ENCODE measurements at regions not wholly inside any gene's neighbourhood (a gene's known extent, or its start where the extent isn't known, plus 50 kb on each side); places are given as distances from the start of the nearest gene placed in this dataset.

DNA sequence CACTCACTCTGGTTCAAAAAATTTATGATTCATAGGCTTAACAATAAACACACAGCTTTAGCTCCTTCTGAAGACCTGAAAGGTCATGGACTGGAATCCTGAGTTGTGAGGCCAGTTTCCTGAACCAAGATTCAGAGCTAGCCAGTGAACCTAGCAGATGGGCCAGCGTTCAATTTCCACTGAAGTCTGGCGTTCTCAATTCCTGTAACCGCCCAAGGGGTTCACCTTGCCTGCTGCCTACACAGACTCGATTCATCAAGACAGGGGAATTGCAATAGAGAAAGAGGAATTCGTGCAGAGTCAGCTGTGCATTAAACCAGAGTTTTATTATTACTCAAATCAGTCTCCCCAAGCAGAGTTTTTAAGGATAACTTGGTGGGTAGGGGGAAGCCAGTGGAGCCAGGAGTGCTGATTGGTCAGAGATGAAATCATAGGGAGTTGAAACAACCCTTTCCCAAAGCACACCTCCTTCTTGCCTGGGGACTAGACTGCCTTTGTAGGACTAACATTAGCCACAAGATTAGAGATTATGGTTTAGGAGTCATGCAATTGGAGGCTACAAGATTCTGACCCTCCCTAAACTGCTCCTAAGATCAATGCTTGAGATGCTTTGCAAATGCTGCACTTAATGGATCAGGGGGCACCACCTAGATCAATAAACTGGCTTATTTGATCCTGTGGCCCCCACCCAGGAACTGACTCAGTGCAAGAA is 117.5 kb upstream of the SHB start:
- Histone ChIP-seq H3K27me3 (replicated peaks in 1 of 4; ENCODE audit: control insufficient read depth in 3 of 4, extremely low read depth in 1 of 4, insufficient read depth in 3 of 4, low read length in 3 of 4) (no peaks in the 10 kb centered on the region), H3K18ac (ENCODE audit: extremely low read depth, low read length) (no peak overlapping the region), H4K8ac (ENCODE audit: extremely low read depth, insufficient read depth, low read length) (no peak overlapping the region), H3K27ac (ENCODE audit: low read depth, low read length) (no peak overlapping the region), H2AK5ac (ENCODE audit: low read depth, low read length) (no peak overlapping the region), H2BK12ac (ENCODE audit: low read depth, low read length) (no peak overlapping the region), H2BK120ac (replicated peaks; ENCODE audit: low read depth, low read length) (no peak overlapping the region), H3K56ac (replicated peaks; ENCODE audit: insufficient read length, low read depth, low read length) (no peak overlapping the region), H3K36me3 (ENCODE audit: control insufficient read depth in 2 of 4, insufficient read depth in 4 of 4, low read length in 3 of 4) (no peaks in the 10 kb centered on the region), H4K91ac (replicated peaks; ENCODE audit: insufficient read length, low read length) (no peak overlapping the region), H3K9me3 (ENCODE audit: insufficient read depth in 2 of 2, low read depth in 1 of 2, low read length in 1 of 2) (no peaks in the 10 kb centered on the region), H2BK5ac (ENCODE audit: low read depth, low read length) (no peak overlapping the region), H3K4me2 (ENCODE audit: insufficient read depth in 1 of 2, low read depth in 2 of 2, low read length in 2 of 2) (no peak overlapping the region), H3K4me1 (replicated peaks in 1 of 4; ENCODE audit: control insufficient read depth in 3 of 4, insufficient read depth in 4 of 4, low read length in 3 of 4) (peaks cover 0 to 8% (median 5%) of the 10 kb centered on the region in 4 experiments; a peak in 5 of 7 replicates), H3K9ac (replicated peaks in 1 of 4; ENCODE audit: extremely low read depth in 1 of 4, low read depth in 3 of 4, low read length in 3 of 4) (no peak overlapping the region), H4K5ac (ENCODE audit: insufficient read length, low read depth, low read length) (no peak overlapping the region), H2BK20ac (ENCODE audit: low read length) (no peak overlapping the region), H4K20me1 (replicated peaks in 1 of 2; ENCODE audit: control insufficient read depth in 1 of 2, insufficient read depth in 2 of 2, low read length in 2 of 2) (no peaks in the 10 kb centered on the region), H3K79me1 (ENCODE audit: low read depth, low read length) (no peaks in the 10 kb centered on the region), H3K23me2 (ENCODE audit: low read depth, low read length) (no peaks in the 10 kb centered on the region), H3K4me3 (ENCODE audit: extremely low read depth in 1 of 4, insufficient read depth in 2 of 4, low read depth in 3 of 4, low read length in 4 of 4) (no peak overlapping the region), H3K23ac (ENCODE audit: insufficient read length) (no peak overlapping the region), H2BK15ac (ENCODE audit: low read length) (no peak overlapping the region), H2AFZ (ENCODE audit: low read length) (no peak overlapping the region; the same call in 1 of the 2 replicates), H3K79me2 (ENCODE audit: control insufficient read depth in 1 of 2, insufficient read depth in 2 of 2, low read length in 2 of 2) (no peaks in the 10 kb centered on the region), H3K14ac (ENCODE audit: insufficient read length) (no peak overlapping the region), H3K4ac (replicated peaks; ENCODE audit: insufficient read length, low read depth, low read length) (no peak overlapping the region)
- WGBS, 2 experiments (ENCODE audit: extremely low coverage in 1 of 2, insufficient coverage in 1 of 2, insufficient read length in 1 of 2, insufficient replicate concordance in 2 of 2, low coverage in 1 of 2, low lambda C conversion rate in 2 of 2, missing lambda C conversion rate in 1 of 2): 79% methylated on average over 5 of the region's 5 CpGs; no CpG with 5 or more reads in 1 of the 2 experiments
- no peak for DNase-seq (ENCODE audit: low read depth in 1 of 2, low spot score in 2 of 2)
- ChIA-PET POLR2A (ENCODE audit: partially characterized antibody) (no interaction called here), CTCF (ENCODE audit: partially characterized antibody) (interaction anchor here (0.9 to 1.1 kb wide), 4 partner anchors 16 to 99 kb away, joined by 3 to 6 read pairs (median 4); no protein-coding TSS in a partner anchor)
- FAIRE-seq: no peak
- TF ChIP-seq SAP30 (IDR thresholded peaks at IDR 0.05; ENCODE audit: insufficient read depth, insufficient replicate concordance, low read length): no peak
- TF ChIP-seq SIN3A (conservative IDR thresholded peaks at IDR 0.05 in 1 of 2, IDR thresholded peaks at IDR 0.05 in 1 of 2; ENCODE audit: low read depth in 1 of 2, low read length in 2 of 2): no peak
- TF ChIP-seq TEAD4 (IDR thresholded peaks at IDR 0.05; ENCODE audit: low read depth, low read length): no peak
- TF ChIP-seq JUND (IDR thresholded peaks at IDR 0.05; ENCODE audit: low read length): no peak
- TF ChIP-seq, protein P1, sequence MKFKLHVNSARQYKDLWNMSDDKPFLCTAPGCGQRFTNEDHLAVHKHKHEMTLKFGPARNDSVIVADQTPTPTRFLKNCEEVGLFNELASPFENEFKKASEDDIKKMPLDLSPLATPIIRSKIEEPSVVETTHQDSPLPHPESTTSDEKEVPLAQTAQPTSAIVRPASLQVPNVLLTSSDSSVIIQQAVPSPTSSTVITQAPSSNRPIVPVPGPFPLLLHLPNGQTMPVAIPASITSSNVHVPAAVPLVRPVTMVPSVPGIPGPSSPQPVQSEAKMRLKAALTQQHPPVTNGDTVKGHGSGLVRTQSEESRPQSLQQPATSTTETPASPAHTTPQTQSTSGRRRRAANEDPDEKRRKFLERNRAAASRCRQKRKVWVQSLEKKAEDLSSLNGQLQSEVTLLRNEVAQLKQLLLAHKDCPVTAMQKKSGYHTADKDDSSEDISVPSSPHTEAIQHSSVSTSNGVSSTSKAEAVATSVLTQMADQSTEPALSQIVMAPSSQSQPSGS (IDR thresholded peaks at IDR 0.05; ENCODE audit: low read length): no peak
- TF ChIP-seq CBX8 (IDR thresholded peaks at IDR 0.05; ENCODE audit: borderline replicate concordance, low read depth, low read length): no peak
- TF ChIP-seq SRF (IDR thresholded peaks at IDR 0.05; ENCODE audit: low read depth, low read length): no peak
- TF ChIP-seq BCL11A (IDR thresholded peaks at IDR 0.05; ENCODE audit: low read depth in 2 of 2, low read length in 2 of 2): no peak
- no peak for TF ChIP-seq CHD2 (IDR thresholded peaks at IDR 0.05; ENCODE audit: low read length)
- no peak for TF ChIP-seq CEBPB (IDR thresholded peaks at IDR 0.05; ENCODE audit: low read depth, low read length)
- no peak for TF ChIP-seq FOSL1 (IDR thresholded peaks at IDR 0.05; ENCODE audit: insufficient read depth, low read depth, low read length)
- no peak for TF ChIP-seq CHD1 (IDR thresholded peaks at IDR 0.05; ENCODE audit: low read depth, low read length)

Measured in H1 (cell line).